ENCODE measurements at regions not wholly inside any gene's neighbourhood (a gene's known extent, or its start where the extent isn't known, plus 50 kb on each side); places are given as distances from the start of the nearest gene placed in this dataset.

- TF ChIP-seq CTCF (IDR thresholded peaks at IDR 0.05) (no peak), POLR2A (IDR thresholded peaks at IDR 0.05) (no peak)
Observed at GRCh38 chr3:14317057-14317553, 85.3 kb upstream of the SLC6A6 start.
